ENCODE measurements at regions not wholly inside any gene's neighbourhood (a gene's known extent, or its start where the extent isn't known, plus 50 kb on each side); places are given as distances from the start of the nearest gene placed in this dataset.

DNA sequence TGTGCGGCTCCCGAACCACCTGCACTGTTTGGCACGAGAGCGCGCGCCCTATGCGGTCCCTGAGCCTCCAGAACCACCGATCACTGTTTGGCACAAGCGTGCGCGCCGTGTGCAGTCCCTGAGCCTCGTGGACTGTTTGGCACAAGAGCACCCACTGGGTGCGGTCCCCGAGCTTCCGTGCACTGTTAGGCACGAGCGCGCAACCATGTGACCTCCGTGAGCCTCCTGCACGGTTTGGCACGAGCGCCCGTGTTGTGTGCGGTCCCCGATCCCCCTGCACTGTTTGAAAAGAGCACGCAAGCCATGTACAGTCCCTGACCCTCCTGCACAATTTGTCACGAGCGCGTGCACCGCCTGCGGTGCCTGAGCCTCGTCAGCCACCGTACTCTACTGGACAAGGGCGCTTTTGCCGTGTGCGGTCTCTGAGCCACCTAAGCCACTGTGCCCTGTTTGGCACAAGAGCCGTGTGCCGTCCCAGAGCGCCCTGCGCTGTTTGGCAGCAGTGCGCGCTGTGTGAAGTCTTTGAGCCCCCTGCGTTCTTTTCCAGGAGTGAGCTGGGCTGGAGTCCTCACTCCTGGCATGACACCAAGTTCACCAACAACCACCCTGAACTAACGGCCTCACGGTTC is 163.7 kb upstream of the USP9Y start:
- no peak for TF ChIP-seq JUN (IDR thresholded peaks at IDR 0.05; ENCODE audit: borderline replicate concordance, insufficient read depth, insufficient read length, low read depth)
- no peaks in the 10 kb centered on the region for H3K79me2 ChIP-seq (ENCODE audit: control insufficient read depth, insufficient read depth, low read length)
- no peak overlapping the region for H3K4me2 ChIP-seq (ENCODE audit: insufficient read depth, low read length)
- dilution Hi-C loops (cut with MboI; ENCODE audit: extremely low pct_ligation_motif_present, low sequenced_read_pairs) = no loop called here
- ChIA-PET POLR2A (no interaction called here), CTCF (no interaction called here)
- DNase-seq (ENCODE audit: low read depth, low spot score) = no peak
- H3K27me3 ChIP-seq (ENCODE audit: control insufficient read depth in 2 of 2, insufficient read depth in 2 of 2, low read length in 2 of 2) = no peaks in the 10 kb centered on the region
- H3K36me3 ChIP-seq (ENCODE audit: control insufficient read depth in 2 of 2, extremely low read depth in 1 of 2, insufficient read depth in 2 of 2, low read length in 2 of 2) = no peaks in the 10 kb centered on the region
- no peak overlapping the region for H3K9ac ChIP-seq (replicated peaks; ENCODE audit: extremely low read depth, insufficient read depth, low read length)
- H3K4me3 ChIP-seq (replicated peaks in 1 of 3; ENCODE audit: insufficient read depth in 1 of 3, low read depth in 1 of 3, low read length in 3 of 3) = no peak overlapping the region
- H3K4me1 ChIP-seq (ENCODE audit: control insufficient read depth, extremely low read depth, insufficient read depth, low read length) = no peaks in the 10 kb centered on the region
- H2AFZ ChIP-seq (ENCODE audit: low read depth, low read length) = no peak overlapping the region
- no peak overlapping the region for H3K27ac ChIP-seq (ENCODE audit: insufficient read depth, low read depth, low read length)
- H3K9me3 ChIP-seq (replicated peaks; ENCODE audit: control insufficient read depth, insufficient read depth, low read length) = no peaks in the 10 kb centered on the region
- no peaks in the 10 kb centered on the region for H4K20me1 ChIP-seq (replicated peaks; ENCODE audit: control insufficient read depth, extremely low read depth, insufficient read depth, low read length)
- no peaks in the 10 kb centered on the region for H3K9me1 ChIP-seq (replicated peaks; ENCODE audit: control insufficient read depth, extremely low read depth, insufficient read depth, low read length)
- no peak for FAIRE-seq
- intact Hi-C loops (cut with micrococcal nuclease) = no loop called here
- no TSS peak for BruUV-seq (replicated peaks)

DNA sequence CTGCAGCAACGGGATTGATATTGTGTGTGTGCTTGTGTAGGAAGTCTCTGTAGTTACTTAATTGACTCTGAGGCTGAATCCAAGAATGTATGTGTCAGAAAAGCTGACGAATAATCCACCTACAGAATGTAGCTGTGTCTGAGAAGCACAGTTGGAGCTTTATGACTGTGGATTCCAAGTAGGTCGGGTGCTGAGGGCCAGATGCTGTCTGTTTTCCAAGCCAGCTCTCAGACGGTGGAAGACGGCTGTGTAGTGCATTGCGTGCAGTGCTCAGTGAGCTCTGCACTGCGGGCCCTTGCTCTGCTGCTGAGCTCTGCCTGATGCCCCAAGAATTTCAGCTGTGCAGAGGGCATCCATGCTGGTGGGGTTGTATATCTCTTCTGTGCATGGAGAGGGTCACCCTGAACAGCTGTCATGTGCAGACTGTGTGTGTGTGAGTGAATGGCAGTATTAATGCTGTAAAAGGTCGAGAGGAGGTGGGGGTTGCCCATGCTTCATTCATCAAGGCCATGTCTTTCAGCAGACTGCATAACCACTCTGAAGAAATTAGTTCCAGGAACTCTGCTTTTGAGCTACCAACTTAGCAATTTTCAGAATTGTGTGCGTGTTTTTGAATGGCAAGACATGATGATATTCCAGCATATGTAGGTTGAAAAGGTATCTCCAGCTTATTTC is 154.1 kb upstream of the USP9Y start:
- TF ChIP-seq EZH2 (IDR thresholded peaks at IDR 0.05; ENCODE audit: borderline replicate concordance, low read depth, low read length, severe bottlenecking) (no peak), POLR2A (IDR thresholded peaks at IDR 0.05; ENCODE audit: low read depth, low read length) (no peak), MYC (IDR thresholded peaks at IDR 0.05; ENCODE audit: low read depth, low read length) (no peak)
- TF ChIP-seq, protein P1, sequence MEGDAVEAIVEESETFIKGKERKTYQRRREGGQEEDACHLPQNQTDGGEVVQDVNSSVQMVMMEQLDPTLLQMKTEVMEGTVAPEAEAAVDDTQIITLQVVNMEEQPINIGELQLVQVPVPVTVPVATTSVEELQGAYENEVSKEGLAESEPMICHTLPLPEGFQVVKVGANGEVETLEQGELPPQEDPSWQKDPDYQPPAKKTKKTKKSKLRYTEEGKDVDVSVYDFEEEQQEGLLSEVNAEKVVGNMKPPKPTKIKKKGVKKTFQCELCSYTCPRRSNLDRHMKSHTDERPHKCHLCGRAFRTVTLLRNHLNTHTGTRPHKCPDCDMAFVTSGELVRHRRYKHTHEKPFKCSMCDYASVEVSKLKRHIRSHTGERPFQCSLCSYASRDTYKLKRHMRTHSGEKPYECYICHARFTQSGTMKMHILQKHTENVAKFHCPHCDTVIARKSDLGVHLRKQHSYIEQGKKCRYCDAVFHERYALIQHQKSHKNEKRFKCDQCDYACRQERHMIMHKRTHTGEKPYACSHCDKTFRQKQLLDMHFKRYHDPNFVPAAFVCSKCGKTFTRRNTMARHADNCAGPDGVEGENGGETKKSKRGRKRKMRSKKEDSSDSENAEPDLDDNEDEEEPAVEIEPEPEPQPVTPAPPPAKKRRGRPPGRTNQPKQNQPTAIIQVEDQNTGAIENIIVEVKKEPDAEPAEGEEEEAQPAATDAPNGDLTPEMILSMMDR (IDR thresholded peaks at IDR 0.05; ENCODE audit: extremely low read depth in 1 of 2, insufficient read depth in 1 of 2, low read depth in 1 of 2, low read length in 2 of 2) = no peak
- H3K27ac ChIP-seq (ENCODE audit: insufficient read depth, low read depth, low read length) = no peak overlapping the region
- H2AFZ ChIP-seq (ENCODE audit: low read depth, low read length) = no peak overlapping the region
- CTCF ChIA-PET = no interaction called here
- H4K20me1 ChIP-seq (replicated peaks; ENCODE audit: control insufficient read depth, extremely low read depth, insufficient read depth, low read length) = no peaks in the 10 kb centered on the region
- no peaks in the 10 kb centered on the region for H3K9me1 ChIP-seq (replicated peaks; ENCODE audit: control insufficient read depth, extremely low read depth, insufficient read depth, low read length)
- intact Hi-C loops (cut with micrococcal nuclease) (no loop called here), dilution Hi-C loops (cut with MboI; ENCODE audit: extremely low pct_ligation_motif_present, low sequenced_read_pairs) (no loop called here)
- H3K9me3 ChIP-seq (replicated peaks; ENCODE audit: control insufficient read depth, insufficient read depth, low read length) = no peaks in the 10 kb centered on the region
- no peak overlapping the region for H3K4me3 ChIP-seq (replicated peaks in 1 of 3; ENCODE audit: insufficient read depth in 1 of 3, low read depth in 1 of 3, low read length in 3 of 3)
- POLR2A ChIA-PET = no interaction called here
- no peak overlapping the region for H3K4me2 ChIP-seq (ENCODE audit: insufficient read depth, low read length)
- no peaks in the 10 kb centered on the region for H3K36me3 ChIP-seq (ENCODE audit: control insufficient read depth in 2 of 2, extremely low read depth in 1 of 2, insufficient read depth in 2 of 2, low read length in 2 of 2)
- no TSS peak for BruUV-seq (replicated peaks)
- H3K9ac ChIP-seq (replicated peaks; ENCODE audit: extremely low read depth, insufficient read depth, low read length) = no peak overlapping the region
- peaks cover 2% of the 10 kb centered on the region for H3K4me1 ChIP-seq (ENCODE audit: control insufficient read depth, extremely low read depth, insufficient read depth, low read length)
- no peak for FAIRE-seq
- H3K27me3 ChIP-seq (ENCODE audit: control insufficient read depth in 2 of 2, insufficient read depth in 2 of 2, low read length in 2 of 2) = no peaks in the 10 kb centered on the region
- no peak for DNase-seq (ENCODE audit: low read depth, low spot score)
- no peaks in the 10 kb centered on the region for H3K79me2 ChIP-seq (ENCODE audit: control insufficient read depth, insufficient read depth, low read length)

Measured in endothelial cell of umbilical vein (primary cell).